SK-N-SH (cell line): ENCODE measurements at regions not wholly inside any gene's neighbourhood (a gene's known extent, or its start where the extent isn't known, plus 50 kb on each side); places are given as distances from the start of the nearest gene placed in this dataset.

Experiments
- EP300 ChIP-seq, 2 experiments: IDR thresholded peaks; 2 replicates each; pipeline versions ENCODE4 v1.4.0 to v1.6.1; 2012; ENCODE audit warnings: borderline replicate concordance in 1 of 2, low read depth in 1 of 2, low read length in 1 of 2
- EZH2phosphoT487 ChIP-seq: fragments of 200-600 bp; sonication (generic); IDR thresholded peaks from 2 replicates; pipeline ENCODE4 v1.6.1; 2017; ENCODE audit warnings: low read depth, mixed run types, mild to moderate bottlenecking, antibody characterized with exemption, moderate library complexity, borderline replicate concordance
- POLR2AphosphoS5 ChIP-seq: IDR thresholded peaks from 2 replicates; pipeline ENCODE4 v1.6.1; 2012; ENCODE audit warnings: low read depth, low read length
- TAF1 ChIP-seq: IDR thresholded peaks from 2 replicates; pipeline ENCODE4 v1.6.1; 2012; ENCODE audit warnings: low read depth, mild to moderate bottlenecking, low read length, moderate library complexity, borderline replicate concordance
- TF ChIP-seq, protein P1 (sequence below): fragments of 200-600 bp; sonication (generic); IDR thresholded peaks from 2 replicates; pipeline ENCODE4 v1.6.1; 2017; ENCODE audit warnings: antibody characterized with exemption, mild to moderate bottlenecking, moderate library complexity

DNA sequence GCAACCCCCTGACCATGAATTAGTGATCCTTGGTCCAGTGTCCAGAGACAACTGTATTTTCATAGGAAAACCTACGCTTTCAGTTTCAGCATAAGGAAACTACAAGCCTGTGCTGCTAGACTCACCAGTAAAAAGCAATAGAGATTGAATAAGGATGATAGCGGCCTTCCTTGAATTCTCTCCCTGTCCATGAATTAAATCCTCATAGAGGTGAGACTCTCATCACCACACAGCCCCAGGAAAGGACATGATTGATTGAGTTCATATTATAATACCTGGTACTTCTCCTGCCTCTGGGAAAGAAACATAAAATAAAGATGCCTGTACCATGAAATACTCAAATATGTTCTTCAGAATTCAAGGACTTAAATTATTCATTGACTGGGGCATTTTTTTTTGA lies 146.3 kb upstream of the SPOPL start:
- TF ChIP-seq EP300 (IDR thresholded peaks at IDR 0.05; ENCODE audit: borderline replicate concordance in 1 of 2, low read depth in 1 of 2, low read length in 1 of 2) (no peak), EZH2phosphoT487 (no peak), POLR2AphosphoS5 (no peak), TAF1 (no peak)
- TF ChIP-seq, protein P1, sequence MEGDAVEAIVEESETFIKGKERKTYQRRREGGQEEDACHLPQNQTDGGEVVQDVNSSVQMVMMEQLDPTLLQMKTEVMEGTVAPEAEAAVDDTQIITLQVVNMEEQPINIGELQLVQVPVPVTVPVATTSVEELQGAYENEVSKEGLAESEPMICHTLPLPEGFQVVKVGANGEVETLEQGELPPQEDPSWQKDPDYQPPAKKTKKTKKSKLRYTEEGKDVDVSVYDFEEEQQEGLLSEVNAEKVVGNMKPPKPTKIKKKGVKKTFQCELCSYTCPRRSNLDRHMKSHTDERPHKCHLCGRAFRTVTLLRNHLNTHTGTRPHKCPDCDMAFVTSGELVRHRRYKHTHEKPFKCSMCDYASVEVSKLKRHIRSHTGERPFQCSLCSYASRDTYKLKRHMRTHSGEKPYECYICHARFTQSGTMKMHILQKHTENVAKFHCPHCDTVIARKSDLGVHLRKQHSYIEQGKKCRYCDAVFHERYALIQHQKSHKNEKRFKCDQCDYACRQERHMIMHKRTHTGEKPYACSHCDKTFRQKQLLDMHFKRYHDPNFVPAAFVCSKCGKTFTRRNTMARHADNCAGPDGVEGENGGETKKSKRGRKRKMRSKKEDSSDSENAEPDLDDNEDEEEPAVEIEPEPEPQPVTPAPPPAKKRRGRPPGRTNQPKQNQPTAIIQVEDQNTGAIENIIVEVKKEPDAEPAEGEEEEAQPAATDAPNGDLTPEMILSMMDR, result no peak
